ENCODE measurements at regions not wholly inside any gene's neighbourhood (a gene's known extent, or its start where the extent isn't known, plus 50 kb on each side); places are given as distances from the start of the nearest gene placed in this dataset.

GRCh38 chr5:154565123-154565522 lies 87.1 kb upstream of the HAND1 start:
- TF ChIP-seq CTCF (conservative IDR thresholded peaks at IDR 0.05; ENCODE audit: low read length) (no peak), EZH2phosphoT487 (IDR thresholded peaks at IDR 0.05; ENCODE audit: borderline replicate concordance, low read depth, low read length) (no peak)

All from OCI-LY7 (cell line).